GM23248 (cell line): ENCODE measurements at regions not wholly inside any gene's neighbourhood (a gene's known extent, or its start where the extent isn't known, plus 50 kb on each side); places are given as distances from the start of the nearest gene placed in this dataset.

Experiments used
- DNase-seq: peaks from one replicate; pipeline ENCODE4 v3.0.0-alpha.2; 2015
- H2AFZ ChIP-seq: fragments of 200-600 bp; sonication (generic); 2 replicates; pipeline ENCODE4 v1.6.1; 2016; ENCODE audit warnings: antibody characterized with exemption
- H3F3A ChIP-seq: fragments of 200-600 bp; sonication (generic); 2 replicates; pipeline ENCODE4 v1.6.1; 2016; ENCODE audit warnings: mild to moderate bottlenecking, antibody characterized with exemption, mixed run types; ENCODE audit not compliant: insufficient read depth
- H3K27ac ChIP-seq: fragments of 200-600 bp; sonication (generic); 2 replicates; pipeline ENCODE4 v1.5.1; 2016; ENCODE audit warnings: mild to moderate bottlenecking
- H3K27me3 ChIP-seq: fragments of 200-600 bp; sonication (generic); replicated peaks from 2 replicates; pipeline ENCODE4 v1.6.1; 2016; ENCODE audit warnings: mild to moderate bottlenecking; ENCODE audit not compliant: insufficient read depth
- H3K36me3 ChIP-seq: fragments of 200-600 bp; sonication (generic); 2 replicates; pipeline ENCODE4 v1.6.1; 2016; ENCODE audit warnings: low read depth, mild to moderate bottlenecking
- H3K4me1 ChIP-seq: fragments of 200-600 bp; sonication (generic); 2 replicates; pipeline ENCODE4 v1.6.1; 2016; ENCODE audit warnings: mild to moderate bottlenecking; ENCODE audit not compliant: insufficient read depth
- H3K4me2 ChIP-seq: fragments of 200-600 bp; sonication (generic); one replicate; pipeline ENCODE4 v1.6.1; 2016; ENCODE audit warnings: mild to moderate bottlenecking; ENCODE audit not compliant: unreplicated experiment
- H3K4me3 ChIP-seq: fragments of 200-600 bp; sonication (generic); 2 replicates; pipeline ENCODE4 v1.5.1; 2016; ENCODE audit warnings: mild to moderate bottlenecking
- H3K79me2 ChIP-seq: fragments of 200-600 bp; sonication (generic); 2 replicates; pipeline ENCODE4 v1.6.1; 2016; ENCODE audit warnings: mild to moderate bottlenecking; ENCODE audit not compliant: insufficient read depth
- H3K9ac ChIP-seq: fragments of 200-600 bp; sonication (generic); 2 replicates; pipeline ENCODE4 v1.6.1; 2016; ENCODE audit warnings: mild to moderate bottlenecking
- H3K9me2 ChIP-seq: fragments of 200-600 bp; sonication (generic); 2 replicates; pipeline ENCODE4 v1.6.1; 2016; ENCODE audit warnings: mixed run types, mild to moderate bottlenecking, moderate library complexity; ENCODE audit not compliant: insufficient read depth
- H3K9me3 ChIP-seq: fragments of 200-600 bp; sonication (generic); one replicate; pipeline ENCODE4 v1.6.1; 2017; ENCODE audit warnings: low read depth
- H4K20me1 ChIP-seq: fragments of 200-600 bp; sonication (generic); 2 replicates; pipeline ENCODE4 v1.6.0; 2016; ENCODE audit not compliant: insufficient read depth
- EZH2 ChIP-seq: fragments of 200-600 bp; sonication (generic); IDR thresholded peaks from 2 replicates; pipeline ENCODE4 v1.6.1; 2018; ENCODE audit warnings: antibody characterized with exemption, mild to moderate bottlenecking; ENCODE audit not compliant: insufficient read depth, poor library complexity, severe bottlenecking
- EZH2phosphoT487 ChIP-seq: fragments of 200-600 bp; sonication (generic); IDR thresholded peaks from 2 replicates; pipeline ENCODE4 v1.6.1; 2018; ENCODE audit warnings: antibody characterized with exemption, moderate library complexity, mild to moderate bottlenecking, low read depth; ENCODE audit not compliant: insufficient read depth
- WGBS, 2 experiments: methylation state at CpG; one replicate each; pipeline ENCODE4 v1.1.6; 2015 to 2017; ENCODE audit warnings: low lambda C conversion rate in 2 of 2, low coverage in 1 of 2; ENCODE audit errors: missing lambda C conversion rate in 2 of 2; 5-methylcytosine and 5-hydroxymethylcytosine counted together
- in situ Hi-C: fragments of 300-500 bp; cut with MboI; formaldehyde crosslinking; loops from 2 replicates; pipeline ENCODE4 v1.15.0; 2020

DNA sequence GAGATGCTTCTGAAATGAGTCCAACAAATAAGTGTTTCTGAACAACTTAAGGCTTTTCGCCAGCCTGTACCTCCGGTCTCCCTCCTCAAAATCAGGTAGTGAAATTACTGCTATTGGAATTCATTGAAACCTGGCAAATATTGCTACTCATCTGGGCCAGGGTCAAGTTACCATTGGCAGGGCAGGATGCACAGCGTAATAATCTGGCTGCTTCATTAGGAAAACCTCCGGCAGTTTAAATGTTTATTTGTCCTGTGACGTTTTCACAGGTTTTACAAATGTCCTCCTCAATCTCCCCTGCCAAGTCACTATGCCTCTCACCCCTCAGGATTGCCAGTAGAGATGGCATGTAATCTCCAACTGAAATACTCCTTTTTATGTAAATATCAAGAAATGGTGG, 92.6 kb upstream of the KDR start:
- H3K4me2 ChIP-seq = no peak overlapping the region
- H3K4me1 ChIP-seq = no peaks in the 10 kb centered on the region
- no peaks in the 10 kb centered on the region for H3K9me3 ChIP-seq
- H4K20me1 ChIP-seq = no peaks in the 10 kb centered on the region
- no peak overlapping the region for H3K9ac ChIP-seq
- H3K79me2 ChIP-seq = no peaks in the 10 kb centered on the region
- no peak for DNase-seq
- no peak overlapping the region for H2AFZ ChIP-seq
- H3F3A ChIP-seq = no peaks in the 10 kb centered on the region
- no peaks in the 10 kb centered on the region for H3K9me2 ChIP-seq
- H3K27me3 ChIP-seq = no peaks in the 10 kb centered on the region
- in situ Hi-C loops = no loop called here
- TF ChIP-seq EZH2 (no peak), EZH2phosphoT487 (no peak)
- 36 to 37% methylated on average over 5 of the region's 5 CpGs for WGBS, 2 experiments
- no peak overlapping the region for H3K27ac ChIP-seq
- no peaks in the 10 kb centered on the region for H3K36me3 ChIP-seq
- no peak overlapping the region for H3K4me3 ChIP-seq

DNA sequence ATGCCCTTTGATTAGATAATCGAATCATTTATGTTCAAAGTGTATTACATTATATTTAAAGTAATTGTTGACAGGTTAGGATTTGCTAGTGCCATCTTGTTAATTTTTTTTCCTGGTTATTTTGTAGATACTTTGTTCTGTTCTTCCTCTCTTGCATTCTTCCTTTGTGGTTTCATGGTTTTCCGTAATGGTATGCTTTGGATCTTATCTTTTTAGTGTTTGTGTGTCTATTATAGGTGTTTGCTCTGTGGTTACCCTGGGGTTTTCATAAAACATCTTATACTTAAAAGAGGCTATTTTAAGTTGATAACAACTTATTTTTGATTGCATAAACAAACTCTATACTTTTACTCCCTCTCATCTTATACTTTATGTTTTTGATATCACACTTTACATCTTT, 108.2 kb upstream of the SRD5A3 start:
- Histone ChIP-seq H3K9me3 (no peaks in the 10 kb centered on the region), H3K4me3 (no peak overlapping the region), H3K27me3 (no peaks in the 10 kb centered on the region), H3K9ac (no peak overlapping the region), H3K4me2 (no peak overlapping the region), H3K36me3 (no peaks in the 10 kb centered on the region), H3K79me2 (no peaks in the 10 kb centered on the region), H3F3A (no peaks in the 10 kb centered on the region), H3K9me2 (no peaks in the 10 kb centered on the region), H4K20me1 (no peaks in the 10 kb centered on the region), H3K27ac (no peak overlapping the region), H2AFZ (no peak overlapping the region), H3K4me1 (no peaks in the 10 kb centered on the region)
- in situ Hi-C loops = no loop called here
- TF ChIP-seq EZH2phosphoT487 (no peak), EZH2 (no peak)
- WGBS, 2 experiments = 31 to 49% methylated on average over 2 of the region's 2 CpGs
- DNase-seq = no peak

DNA sequence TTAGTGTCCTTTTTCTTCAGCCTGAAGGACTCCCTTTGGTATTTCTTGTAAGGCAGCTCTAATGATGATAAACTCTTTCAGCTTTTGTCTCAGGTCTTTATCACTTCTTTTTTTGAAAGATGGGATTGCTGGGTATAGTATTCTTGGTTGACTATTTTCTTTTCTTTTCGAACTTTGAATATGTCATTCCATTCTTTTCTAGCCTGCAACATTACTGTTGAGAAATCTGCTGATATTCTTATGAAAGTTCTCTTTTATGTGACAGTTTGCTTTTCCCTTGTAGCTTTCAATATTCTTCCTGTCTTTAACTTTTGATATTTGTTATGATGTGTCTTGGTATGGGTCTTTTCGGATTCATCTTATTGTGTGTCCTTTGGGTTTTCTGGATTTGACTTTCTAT, 107.6 kb upstream of the SRD5A3 start:
- no peak overlapping the region for H3K4me3 ChIP-seq
- H3F3A ChIP-seq = no peaks in the 10 kb centered on the region
- H3K9me3 ChIP-seq = no peaks in the 10 kb centered on the region
- H3K9me2 ChIP-seq = no peaks in the 10 kb centered on the region
- H3K4me2 ChIP-seq = no peak overlapping the region
- H4K20me1 ChIP-seq = no peaks in the 10 kb centered on the region
- H3K79me2 ChIP-seq = no peaks in the 10 kb centered on the region
- TF ChIP-seq EZH2phosphoT487 = no peak
- no peak for TF ChIP-seq EZH2
- no peak overlapping the region for H3K9ac ChIP-seq
- no peaks in the 10 kb centered on the region for H3K4me1 ChIP-seq
- H2AFZ ChIP-seq = no peak overlapping the region
- H3K27ac ChIP-seq = no peak overlapping the region
- 46 to 49% methylated on average over 2 of the region's 2 CpGs for WGBS, 2 experiments
- DNase-seq = no peak
- H3K36me3 ChIP-seq = no peaks in the 10 kb centered on the region
- H3K27me3 ChIP-seq = no peaks in the 10 kb centered on the region
- in situ Hi-C loops = no loop called here

DNA sequence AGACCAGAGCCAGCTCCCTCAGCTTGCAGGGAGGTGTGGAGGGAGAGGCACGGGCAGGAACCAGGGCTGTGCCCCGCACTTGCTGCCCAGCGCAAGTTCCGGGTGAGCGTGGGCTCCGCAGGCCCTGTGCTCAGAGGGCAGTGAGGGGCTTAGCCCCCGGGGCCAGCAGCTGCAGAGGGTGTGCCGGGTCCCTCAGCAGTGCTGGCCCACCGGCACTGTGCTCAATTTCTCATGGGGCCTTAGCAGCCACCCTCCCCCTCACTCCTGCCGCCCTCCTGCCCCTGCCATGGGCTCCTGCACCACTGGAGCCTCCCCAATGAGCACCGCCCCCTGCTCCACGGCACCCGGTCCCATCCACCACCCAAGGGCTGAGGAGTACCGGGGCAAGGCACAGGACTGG, 104.6 kb upstream of the SRD5A3 start:
- Histone ChIP-seq H3K27me3 (no peaks in the 10 kb centered on the region), H3K9me2 (no peaks in the 10 kb centered on the region), H3K4me1 (no peaks in the 10 kb centered on the region), H3K9ac (no peak overlapping the region), H3K36me3 (no peaks in the 10 kb centered on the region), H2AFZ (no peak overlapping the region), H3K4me3 (no peak overlapping the region), H3K4me2 (no peak overlapping the region), H3F3A (no peaks in the 10 kb centered on the region), H3K9me3 (no peaks in the 10 kb centered on the region), H4K20me1 (no peaks in the 10 kb centered on the region), H3K27ac (no peak overlapping the region), H3K79me2 (no peaks in the 10 kb centered on the region)
- in situ Hi-C loops = no loop called here
- DNase-seq = no peak
- WGBS, 2 experiments = 57 to 60% methylated on average over 11 to 12 of the region's 14 CpGs
- no peak for TF ChIP-seq EZH2phosphoT487
- TF ChIP-seq EZH2 = no peak

DNA sequence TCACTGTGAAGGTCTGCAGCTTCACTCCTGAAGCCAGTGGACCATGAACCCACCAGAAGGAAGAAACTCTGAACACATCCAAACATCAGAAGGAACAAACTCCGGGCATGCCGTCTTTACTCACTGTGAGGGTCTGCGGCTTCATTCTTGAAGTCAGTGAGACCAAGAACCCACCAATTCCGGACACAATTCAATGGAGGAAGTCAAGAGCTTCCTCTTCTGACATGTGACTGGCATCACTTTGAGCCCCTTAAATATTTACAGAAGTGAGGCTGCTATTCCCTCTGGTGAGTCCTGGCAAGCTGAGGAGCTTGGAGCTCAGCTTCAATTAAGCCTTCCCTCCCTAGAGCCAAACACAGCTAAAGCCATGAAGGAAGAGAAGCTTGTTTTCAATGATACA, 103.5 kb upstream of the SRD5A3 start:
- TF ChIP-seq EZH2phosphoT487 (no peak), EZH2 (no peak)
- Histone ChIP-seq H4K20me1 (no peaks in the 10 kb centered on the region), H3F3A (no peaks in the 10 kb centered on the region), H3K9ac (no peak overlapping the region), H3K27ac (no peak overlapping the region), H3K4me1 (no peaks in the 10 kb centered on the region), H3K36me3 (no peaks in the 10 kb centered on the region), H3K4me3 (no peak overlapping the region), H2AFZ (no peak overlapping the region), H3K79me2 (no peaks in the 10 kb centered on the region), H3K9me2 (no peaks in the 10 kb centered on the region), H3K27me3 (no peaks in the 10 kb centered on the region), H3K4me2 (no peak overlapping the region), H3K9me3 (no peaks in the 10 kb centered on the region)
- DNase-seq = no peak
- in situ Hi-C loops = no loop called here
- 84 to 87% methylated on average over 4 of the region's 4 CpGs for WGBS, 2 experiments
